ENCODE measurements at regions not wholly inside any gene's neighbourhood (a gene's known extent, or its start where the extent isn't known, plus 50 kb on each side); places are given as distances from the start of the nearest gene placed in this dataset.

DNA sequence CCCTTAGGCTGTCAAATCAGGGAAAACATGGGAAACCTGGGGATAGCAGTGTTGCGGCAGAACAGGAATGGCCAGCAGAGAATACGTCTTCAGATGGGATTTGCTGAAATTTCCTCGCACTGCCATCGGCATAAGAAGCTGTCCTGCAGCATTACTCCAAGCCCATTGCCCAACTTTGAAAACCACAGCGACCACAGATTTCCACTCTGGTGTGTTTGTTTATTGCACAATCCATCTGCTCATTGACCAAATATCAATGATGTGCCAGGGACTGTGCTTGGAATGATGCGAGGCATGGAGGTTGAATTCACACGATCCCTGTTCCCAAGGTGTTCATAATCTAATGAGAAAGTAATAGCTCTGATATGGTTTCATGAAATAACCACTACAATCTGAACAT lies 383.3 kb upstream of the MYT1L start:
- intact Hi-C loops (cut with micrococcal nuclease), result no loop called here
- Histone ChIP-seq H3K27ac (ENCODE audit: low read length in 2 of 2) (no peak overlapping the region), H3K9ac (ENCODE audit: low read length) (no peak overlapping the region), H3K79me2 (ENCODE audit: control insufficient read depth, insufficient read depth, low read length) (no peaks in the 10 kb centered on the region), H3K27me3 (replicated peaks in 1 of 4; ENCODE audit: control extremely low read depth in 1 of 4, control insufficient read depth in 3 of 4, insufficient read depth in 4 of 4, low read length in 3 of 4) (no peaks in the 10 kb centered on the region), H3K36me3 (replicated peaks in 1 of 2; ENCODE audit: control extremely low read depth in 1 of 2, control insufficient read depth in 1 of 2, extremely low read depth in 1 of 2, insufficient read depth in 2 of 2, low read length in 1 of 2) (no peaks in the 10 kb centered on the region), H2AFZ (ENCODE audit: insufficient read depth, low read depth, low read length, poor library complexity, severe bottlenecking) (no peak overlapping the region), H3K9me3 (ENCODE audit: control extremely low read depth in 1 of 3, control insufficient read depth in 2 of 3, insufficient read depth in 1 of 3, low read length in 2 of 3) (no peaks in the 10 kb centered on the region), H3K4me2 (replicated peaks; ENCODE audit: low read depth, low read length, poor library complexity, severe bottlenecking) (no peak overlapping the region), H3K4me1 (ENCODE audit: control insufficient read depth in 2 of 2, insufficient read depth in 2 of 2, low read length in 2 of 2) (no peaks in the 10 kb centered on the region), H4K20me1 (ENCODE audit: control insufficient read depth, insufficient read depth, low read length, poor library complexity, severe bottlenecking) (no peaks in the 10 kb centered on the region), H3K4me3 (ENCODE audit: control extremely low read depth in 1 of 5, extremely low read depth in 1 of 5, insufficient read depth in 1 of 5, low read depth in 2 of 5, low read length in 4 of 5) (no peak overlapping the region)
- POLR2A ChIA-PET, result no interaction called here
- ATAC-seq (ENCODE audit: low read depth) (no peak), DNase-seq (no peak)
- H3K4me3 Mint-ChIP-seq, result no peak overlapping the region
- H3K9me3 Mint-ChIP-seq (ENCODE audit: insufficient read depth), result no peaks in the 10 kb centered on the region
- 86% methylated on average over 5 of the region's 7 CpGs for WGBS (ENCODE audit: insufficient coverage)
- H3K27ac Mint-ChIP-seq, result no peak overlapping the region
- peaks cover 11% of the 10 kb centered on the region for H3K27me3 Mint-ChIP-seq
- H3K4me1 Mint-ChIP-seq, result no peaks in the 10 kb centered on the region
- CTCF ChIA-PET, result no interaction called here
- TF ChIP-seq EZH2 (IDR thresholded peaks at IDR 0.05; ENCODE audit: borderline replicate concordance, insufficient read depth, low read depth, low read length, poor library complexity, severe bottlenecking), result no peak
- TF ChIP-seq, protein P1, sequence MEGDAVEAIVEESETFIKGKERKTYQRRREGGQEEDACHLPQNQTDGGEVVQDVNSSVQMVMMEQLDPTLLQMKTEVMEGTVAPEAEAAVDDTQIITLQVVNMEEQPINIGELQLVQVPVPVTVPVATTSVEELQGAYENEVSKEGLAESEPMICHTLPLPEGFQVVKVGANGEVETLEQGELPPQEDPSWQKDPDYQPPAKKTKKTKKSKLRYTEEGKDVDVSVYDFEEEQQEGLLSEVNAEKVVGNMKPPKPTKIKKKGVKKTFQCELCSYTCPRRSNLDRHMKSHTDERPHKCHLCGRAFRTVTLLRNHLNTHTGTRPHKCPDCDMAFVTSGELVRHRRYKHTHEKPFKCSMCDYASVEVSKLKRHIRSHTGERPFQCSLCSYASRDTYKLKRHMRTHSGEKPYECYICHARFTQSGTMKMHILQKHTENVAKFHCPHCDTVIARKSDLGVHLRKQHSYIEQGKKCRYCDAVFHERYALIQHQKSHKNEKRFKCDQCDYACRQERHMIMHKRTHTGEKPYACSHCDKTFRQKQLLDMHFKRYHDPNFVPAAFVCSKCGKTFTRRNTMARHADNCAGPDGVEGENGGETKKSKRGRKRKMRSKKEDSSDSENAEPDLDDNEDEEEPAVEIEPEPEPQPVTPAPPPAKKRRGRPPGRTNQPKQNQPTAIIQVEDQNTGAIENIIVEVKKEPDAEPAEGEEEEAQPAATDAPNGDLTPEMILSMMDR (IDR thresholded peaks at IDR 0.05), result no peak

GRCh38 chr2:2709431-2709770 lies 378.3 kb upstream of the MYT1L start:
- Mint-ChIP-seq H3K4me1 (peaks cover 2% of the 10 kb centered on the region), H3K27me3 (peaks cover 6% of the 10 kb centered on the region), H3K9me3 (ENCODE audit: insufficient read depth) (no peaks in the 10 kb centered on the region), H3K4me3 (no peak overlapping the region), H3K27ac (no peak overlapping the region)
- TF ChIP-seq, protein P1 (IDR thresholded peaks at IDR 0.05), result no peak
- no peak for TF ChIP-seq EZH2 (IDR thresholded peaks at IDR 0.05; ENCODE audit: borderline replicate concordance, insufficient read depth, low read depth, low read length, poor library complexity, severe bottlenecking)
- no peak for ATAC-seq (ENCODE audit: low read depth)
- no peaks in the 10 kb centered on the region for H3K79me2 ChIP-seq (ENCODE audit: control insufficient read depth, insufficient read depth, low read length)
- no peaks in the 10 kb centered on the region for H3K4me1 ChIP-seq (ENCODE audit: control insufficient read depth in 2 of 2, insufficient read depth in 2 of 2, low read length in 2 of 2)
- WGBS (ENCODE audit: insufficient coverage), result 95% methylated on average over 12 of the region's 12 CpGs
- H4K20me1 ChIP-seq (ENCODE audit: control insufficient read depth, insufficient read depth, low read length, poor library complexity, severe bottlenecking), result no peaks in the 10 kb centered on the region
- no peak overlapping the region for H3K4me2 ChIP-seq (replicated peaks; ENCODE audit: low read depth, low read length, poor library complexity, severe bottlenecking)
- no peak overlapping the region for H3K9ac ChIP-seq (ENCODE audit: low read length)
- H2AFZ ChIP-seq (ENCODE audit: insufficient read depth, low read depth, low read length, poor library complexity, severe bottlenecking), result no peak overlapping the region
- POLR2A ChIA-PET, result no interaction called here
- no peak overlapping the region for H3K27ac ChIP-seq (ENCODE audit: low read length in 2 of 2)
- intact Hi-C loops (cut with micrococcal nuclease), result no loop called here
- H3K27me3 ChIP-seq (replicated peaks in 1 of 4; ENCODE audit: control extremely low read depth in 1 of 4, control insufficient read depth in 3 of 4, insufficient read depth in 4 of 4, low read length in 3 of 4), result no peaks in the 10 kb centered on the region
- H3K36me3 ChIP-seq (replicated peaks in 1 of 2; ENCODE audit: control extremely low read depth in 1 of 2, control insufficient read depth in 1 of 2, extremely low read depth in 1 of 2, insufficient read depth in 2 of 2, low read length in 1 of 2), result no peaks in the 10 kb centered on the region
- CTCF ChIA-PET, result no interaction called here
- peaks cover 0 to 9% (median 0%) of the 10 kb centered on the region in 3 donors for H3K9me3 ChIP-seq (ENCODE audit: control extremely low read depth in 1 of 3, control insufficient read depth in 2 of 3, insufficient read depth in 1 of 3, low read length in 2 of 3)
- H3K4me3 ChIP-seq (ENCODE audit: control extremely low read depth in 1 of 5, extremely low read depth in 1 of 5, insufficient read depth in 1 of 5, low read depth in 2 of 5, low read length in 4 of 5), result no peak overlapping the region
- DNase-seq, result no peak
